Fibroblast of lung (primary cell): ENCODE measurements at regions not wholly inside any gene's neighbourhood (a gene's known extent, or its start where the extent isn't known, plus 50 kb on each side); places are given as distances from the start of the nearest gene placed in this dataset.

Source experiments
- CTCF ChIP-seq, 2 donors: IDR thresholded peaks in 1 of 2; conservative IDR thresholded peaks in 1 of 2; 1 replicate in 1 of 2; 2 replicates in 1 of 2; pipeline ENCODE4 v1.5.1; 2011 to 2012; ENCODE audit warnings: low read length in 2 of 2, control low read depth in 1 of 2, inconsistent platforms in 1 of 2, low read depth in 1 of 2, mild to moderate bottlenecking in 1 of 2
- EZH2 ChIP-seq: IDR thresholded peaks from 2 replicates; pipeline ENCODE4 v1.5.1; 2012; ENCODE audit warnings: low read length, control low read depth, mild to moderate bottlenecking; ENCODE audit errors: missing control alignments

- TF ChIP-seq CTCF (conservative IDR thresholded peaks at IDR 0.05 in 1 of 2, IDR thresholded peaks at IDR 0.05 in 1 of 2; ENCODE audit: low read depth in 1 of 2, low read length in 2 of 2) (no peak), EZH2 (no peak)
Observed at GRCh38 chr5:16238018-16238417, 58.4 kb upstream of the MARCHF11 start.
